ENCODE measurements at regions not wholly inside any gene's neighbourhood (a gene's known extent, or its start where the extent isn't known, plus 50 kb on each side); places are given as distances from the start of the nearest gene placed in this dataset.

DNA sequence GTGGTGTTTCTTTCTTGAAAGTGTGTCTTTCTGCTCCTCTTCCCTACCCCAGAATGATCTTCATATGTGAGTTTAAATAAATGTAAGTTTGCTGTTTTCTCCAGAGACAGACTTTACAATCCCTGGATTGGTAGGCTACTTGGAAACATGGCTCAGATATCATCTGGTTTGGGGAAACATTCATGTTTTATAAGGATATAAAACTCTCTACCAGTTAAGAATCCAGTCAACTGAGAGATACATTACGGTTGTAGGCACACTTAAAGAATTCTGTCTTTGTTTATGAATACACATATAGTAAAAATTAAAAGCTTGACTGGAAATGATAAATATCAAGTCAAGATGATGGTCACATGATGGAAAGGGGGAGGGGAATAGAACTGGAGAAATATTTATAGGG lies 739.3 kb downstream of the SLC4A3 start:
- no peak for TF ChIP-seq SP1 (IDR thresholded peaks at IDR 0.05)
- no peak for TF ChIP-seq ZNF384 (IDR thresholded peaks at IDR 0.05)

Data from HEK293T (cell line).